ENCODE measurements at regions not wholly inside any gene's neighbourhood (a gene's known extent, or its start where the extent isn't known, plus 50 kb on each side); places are given as distances from the start of the nearest gene placed in this dataset.
A peak's percentile ranks its signal among the peaks of the same experiment; 100 is the strongest.

DNA sequence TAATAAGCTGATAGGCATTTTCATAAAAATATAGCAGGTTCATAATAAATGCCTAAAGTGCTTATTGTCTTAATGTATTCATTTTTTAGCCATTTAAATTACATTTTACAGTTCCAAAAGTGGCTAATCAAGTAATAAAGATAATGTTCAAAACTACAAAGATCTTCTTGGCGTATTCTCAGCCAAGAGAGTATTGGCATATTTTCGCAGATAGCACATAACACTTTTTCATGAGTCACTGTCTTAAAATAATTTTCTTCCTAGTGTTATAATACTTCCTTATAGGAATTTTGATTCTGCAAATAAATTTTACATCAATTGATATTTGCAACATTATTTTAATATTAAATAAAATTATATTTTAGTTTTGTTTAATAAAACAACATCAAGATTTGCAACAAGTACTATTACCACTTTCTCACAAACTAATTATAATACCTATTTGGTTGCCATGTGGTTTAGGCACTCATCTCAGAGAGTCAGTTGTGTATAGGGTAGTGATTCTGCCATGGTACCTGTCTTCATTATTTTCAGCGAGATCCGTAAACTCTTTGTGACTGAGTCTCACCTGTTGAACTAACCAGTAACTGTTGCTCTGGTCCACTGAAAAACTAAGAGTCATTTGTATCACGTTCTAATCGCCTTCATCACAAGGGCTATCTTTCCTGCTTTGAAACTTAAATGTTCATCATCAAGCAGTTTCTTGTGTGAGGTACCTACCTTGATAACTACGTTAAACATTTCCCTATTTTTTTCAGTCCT, 152.5 kb upstream of the AKR1E2 start:
- DNase-seq (ENCODE audit: low spot score) = no peak
- in situ Hi-C loops (cut with HindIII; ENCODE audit: low sequenced_read_pairs) = no loop called here

- no peak for DNase-seq (ENCODE audit: low spot score)
- in situ Hi-C loops (cut with HindIII; ENCODE audit: low sequenced_read_pairs) = no loop called here
These were observed 153.8 kb upstream of the AKR1E2 start for GRCh38 chr10:4672201-4672600.

GRCh38 chr10:4671451-4672145, 154.4 kb upstream of the AKR1E2 start:
- in situ Hi-C loops (cut with HindIII; ENCODE audit: low sequenced_read_pairs) = no loop called here
- no peak for DNase-seq (ENCODE audit: low spot score)

GRCh38 chr10:4670737-4671136, 155.3 kb upstream of the AKR1E2 start:
- DNase-seq (ENCODE audit: low spot score) = no peak
- in situ Hi-C loops (cut with HindIII; ENCODE audit: low sequenced_read_pairs) = no loop called here

GRCh38 chr10:4669585-4669984, 156.4 kb upstream of the AKR1E2 start:
- no peak for DNase-seq (ENCODE audit: low spot score)
- in situ Hi-C loops (cut with HindIII; ENCODE audit: low sequenced_read_pairs) = no loop called here

DNA sequence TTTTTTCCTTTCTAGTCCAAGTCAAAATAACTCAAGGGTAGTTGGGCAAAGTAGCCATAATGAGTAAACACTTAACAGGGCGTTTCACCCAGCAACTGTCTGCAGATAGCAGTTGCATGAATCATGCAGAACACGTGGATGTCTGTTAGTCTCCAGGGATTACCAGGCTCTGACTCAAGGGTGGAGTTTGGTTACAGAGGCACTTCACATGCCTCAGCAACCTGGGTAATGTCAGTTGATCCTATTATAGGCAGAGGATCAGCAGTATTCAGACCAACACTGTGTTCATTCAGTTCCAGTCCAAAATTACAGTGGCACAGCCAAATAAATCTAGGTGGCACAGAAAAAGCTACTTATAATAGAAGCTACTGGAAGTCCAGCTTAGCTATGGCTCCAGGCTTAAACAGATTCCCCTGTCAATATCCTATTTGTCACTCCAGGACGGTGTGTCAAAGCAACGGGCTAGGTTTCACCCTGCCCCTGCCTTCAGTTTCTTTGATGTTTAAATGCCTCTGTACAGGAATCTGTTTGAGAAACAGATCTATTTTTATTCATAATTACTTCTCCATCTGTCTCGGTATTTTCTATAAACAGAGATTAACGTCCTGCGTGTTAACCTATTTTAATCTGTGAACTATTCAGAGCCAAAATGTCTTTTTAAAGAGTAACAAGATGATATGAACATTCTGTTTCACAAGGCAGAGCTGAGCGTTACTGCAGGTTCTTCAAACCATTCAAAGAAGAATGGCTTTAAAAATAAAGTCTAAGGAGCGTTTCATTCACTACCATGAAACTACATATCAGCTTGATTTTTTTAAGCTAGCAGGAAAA, 162.6 kb upstream of the AKR1E2 start:
- DNase-seq (ENCODE audit: low spot score) = peak; percentile 64
- in situ Hi-C loops (cut with HindIII; ENCODE audit: low sequenced_read_pairs) = no loop called here

GRCh38 chr10:4662576-4663161, 163.3 kb upstream of the AKR1E2 start:
- in situ Hi-C loops (cut with HindIII; ENCODE audit: low sequenced_read_pairs) = no loop called here
- peak; percentile 24 for DNase-seq (ENCODE audit: low spot score)

GRCh38 chr10:4661511-4662255, 164.3 kb upstream of the AKR1E2 start:
- in situ Hi-C loops (cut with HindIII; ENCODE audit: low sequenced_read_pairs) = no loop called here
- no peak for DNase-seq (ENCODE audit: low spot score)

DNA sequence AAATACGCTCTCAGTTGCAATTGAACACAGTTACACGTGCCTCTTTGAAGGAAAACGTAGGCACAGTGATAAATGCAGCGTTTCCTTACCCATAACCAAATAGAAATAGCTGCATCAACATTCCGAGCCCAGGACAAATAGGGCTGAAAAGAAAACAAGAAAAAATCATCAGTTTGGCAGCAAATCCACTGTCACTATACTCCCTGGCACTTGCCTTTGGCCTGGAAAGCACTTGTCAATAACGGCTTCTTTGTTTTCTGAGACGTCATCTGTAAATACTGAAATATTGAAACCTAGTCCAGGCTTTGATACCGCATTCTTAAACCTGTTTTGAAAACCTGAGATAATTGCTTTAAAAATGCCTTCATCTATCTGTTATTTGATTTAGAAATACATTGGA, 167.2 kb upstream of the AKR1E2 start:
- in situ Hi-C loops (cut with HindIII; ENCODE audit: low sequenced_read_pairs) = no loop called here
- DNase-seq (ENCODE audit: low spot score) = no peak

DNA sequence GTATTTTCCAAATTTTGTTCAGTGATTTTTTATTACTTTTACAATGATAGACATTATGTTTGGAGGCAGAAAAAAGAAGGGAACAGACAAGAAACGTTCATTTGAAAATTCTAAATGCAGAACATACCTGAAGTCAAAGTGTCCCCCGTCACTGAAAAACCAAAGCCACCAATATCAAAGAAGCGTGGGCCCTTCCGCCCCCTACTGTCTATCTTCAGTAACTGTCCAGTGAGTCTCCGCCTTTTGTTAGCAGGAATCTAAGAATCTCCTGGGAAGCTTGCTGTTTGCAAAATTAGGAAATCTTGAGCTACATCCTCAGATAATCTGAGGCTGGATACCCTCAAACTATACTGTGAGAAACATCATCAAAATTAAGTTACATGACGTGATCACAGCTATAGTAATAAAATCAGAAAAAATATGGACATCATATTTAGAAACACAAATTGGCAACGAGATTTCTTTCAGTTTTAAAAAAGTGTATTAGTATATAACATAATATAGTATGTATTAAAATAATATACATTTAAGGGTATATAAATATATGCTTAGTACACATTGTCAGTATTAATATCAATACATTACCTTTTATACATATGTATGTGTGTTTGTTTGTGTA, 169.3 kb upstream of the AKR1E2 start:
- in situ Hi-C loops (cut with HindIII; ENCODE audit: low sequenced_read_pairs) = no loop called here

DNA sequence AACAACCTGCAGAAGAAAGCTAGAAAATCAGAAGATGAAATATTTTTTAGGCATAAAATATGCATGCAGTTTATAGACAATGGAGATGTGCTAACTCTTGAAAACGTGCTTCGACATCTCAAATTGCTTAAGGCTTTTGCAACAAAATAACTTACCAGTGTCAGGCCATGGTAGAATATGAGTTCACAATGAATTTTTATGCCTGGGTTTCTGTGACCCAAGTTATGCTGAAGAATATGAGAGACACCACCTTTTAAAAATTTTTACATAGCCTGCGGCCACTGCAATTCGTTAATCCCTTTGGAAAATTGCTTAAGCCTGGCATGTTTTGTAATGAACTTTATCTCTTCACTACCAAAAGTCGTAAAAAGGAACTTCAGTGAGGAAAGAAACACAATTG, 170.1 kb upstream of the AKR1E2 start:
- in situ Hi-C loops (cut with HindIII; ENCODE audit: low sequenced_read_pairs) = no loop called here
- no peak for DNase-seq (ENCODE audit: low spot score)

More for the DNA sequence above, 169.3 kb upstream of the AKR1E2 start:
- peak; percentile 52 for DNase-seq (ENCODE audit: low spot score)

DNA sequence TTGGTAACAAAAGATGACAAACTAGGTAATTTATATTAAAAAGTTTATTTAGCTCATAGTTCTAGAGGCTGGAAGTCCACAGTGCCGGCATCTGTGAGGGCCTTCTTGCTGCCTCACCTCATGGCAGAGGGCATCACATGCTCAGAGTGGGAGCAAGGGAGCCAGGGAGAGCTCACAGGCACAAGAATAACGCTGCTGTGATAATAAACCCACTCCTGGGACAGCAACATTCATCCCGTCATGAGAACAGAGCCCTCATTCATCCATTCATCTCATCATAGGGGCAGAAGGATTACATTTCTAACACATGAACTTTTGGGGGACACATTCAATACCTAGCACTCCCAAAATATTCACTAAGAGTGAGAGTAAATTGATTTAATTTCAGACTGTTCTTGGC, 170.6 kb upstream of the AKR1E2 start:
- in situ Hi-C loops (cut with HindIII; ENCODE audit: low sequenced_read_pairs) = no loop called here
- no peak for DNase-seq (ENCODE audit: low spot score)

DNA sequence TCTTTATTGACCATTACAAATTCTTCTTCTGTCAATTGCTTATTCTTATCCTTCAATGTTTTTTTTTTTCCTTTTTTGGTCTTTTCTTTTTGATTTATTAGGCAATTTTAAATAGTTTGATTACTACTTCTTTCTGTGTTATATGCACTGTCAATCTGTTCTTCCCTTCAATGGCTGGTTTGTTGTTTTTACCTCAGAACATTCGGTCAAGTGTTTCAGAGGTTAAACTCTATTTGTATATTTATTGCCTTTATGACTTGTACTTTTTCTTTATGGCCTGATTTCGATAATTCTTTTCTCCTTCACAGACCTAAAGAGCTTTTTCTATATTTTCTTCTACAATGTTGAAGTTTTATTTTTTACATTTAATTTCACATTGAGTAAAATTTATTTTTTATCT, 171.5 kb upstream of the AKR1E2 start:
- no peak for DNase-seq (ENCODE audit: low spot score)
- in situ Hi-C loops (cut with HindIII; ENCODE audit: low sequenced_read_pairs) = no loop called here

- in situ Hi-C loops (cut with HindIII; ENCODE audit: low sequenced_read_pairs) = no loop called here
- no peak for DNase-seq (ENCODE audit: low spot score)
These were observed 172.8 kb upstream of the AKR1E2 start for GRCh38 chr10:4653160-4653559.

GRCh38 chr10:4652111-4653010, 173.6 kb upstream of the AKR1E2 start:
- DNase-seq (ENCODE audit: low spot score) = no peak
- in situ Hi-C loops (cut with HindIII; ENCODE audit: low sequenced_read_pairs) = no loop called here

GRCh38 chr10:4651404-4652037, 174.5 kb upstream of the AKR1E2 start:
- DNase-seq (ENCODE audit: low spot score) = no peak
- in situ Hi-C loops (cut with HindIII; ENCODE audit: low sequenced_read_pairs) = no loop called here

GRCh38 chr10:4650582-4650981, 175.4 kb upstream of the AKR1E2 start:
- in situ Hi-C loops (cut with HindIII; ENCODE audit: low sequenced_read_pairs) = no loop called here
- DNase-seq (ENCODE audit: low spot score) = no peak

All from G401 (cell line).